T-helper 9 cell (primary cell): ENCODE measurements at regions not wholly inside any gene's neighbourhood (a gene's known extent, or its start where the extent isn't known, plus 50 kb on each side); places are given as distances from the start of the nearest gene placed in this dataset.
"Not testable (repeated sequence)": the region's sequence is repeated elsewhere in the genome, so short reads cannot be mapped to it uniquely, and the experiment has no call there.

Experiments used
- DNase-seq: peaks from one replicate; pipeline ENCODE4 v3.0.0-alpha.2; 2020

DNA sequence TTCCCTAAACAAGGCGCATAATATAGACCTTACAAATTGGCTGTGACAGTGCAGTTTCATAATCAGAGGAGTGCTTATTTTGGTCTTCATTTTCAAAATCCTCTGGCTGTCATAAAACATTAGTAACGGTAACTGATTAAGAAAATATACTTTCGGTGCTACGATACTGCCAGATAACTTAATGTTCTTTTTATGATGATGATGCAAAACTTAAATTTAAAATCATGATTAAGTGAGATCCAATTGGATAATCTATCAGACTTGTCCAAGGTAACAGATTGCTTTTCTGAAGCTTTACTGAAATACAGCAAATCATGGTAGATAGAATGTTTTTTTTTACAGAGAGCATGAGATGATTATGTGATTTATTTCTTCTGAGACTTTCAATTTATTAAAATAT, 364.2 kb upstream of the CNTN3 start:
- DNase-seq: no peak

- not testable (repeated sequence) for DNase-seq
Measured at GRCh38 chr3:74985028-74985904, 370.8 kb upstream of the CNTN3 start.

DNA sequence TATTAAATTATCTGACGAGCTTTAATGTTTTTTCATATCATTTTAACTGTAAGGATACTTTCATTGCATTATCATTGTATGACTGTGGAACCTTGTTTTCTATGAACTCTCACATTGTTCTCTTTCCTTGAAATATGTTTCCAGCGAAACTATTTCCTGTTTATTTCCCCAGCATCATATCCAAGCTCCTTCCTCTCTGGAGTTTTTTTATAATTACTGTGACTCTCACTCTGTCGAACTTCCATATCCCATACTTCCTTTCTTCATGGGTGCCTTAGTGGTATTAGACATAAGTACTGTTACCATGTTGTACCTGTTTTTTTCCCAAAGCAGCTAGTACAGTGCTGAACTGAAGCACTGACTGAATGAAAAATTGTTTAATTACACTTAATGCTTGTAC, 373.6 kb upstream of the CNTN3 start:
- DNase-seq: no peak

GRCh38 chr3:74992898-74993297, 378.4 kb upstream of the CNTN3 start:
- no peak for DNase-seq

DNA sequence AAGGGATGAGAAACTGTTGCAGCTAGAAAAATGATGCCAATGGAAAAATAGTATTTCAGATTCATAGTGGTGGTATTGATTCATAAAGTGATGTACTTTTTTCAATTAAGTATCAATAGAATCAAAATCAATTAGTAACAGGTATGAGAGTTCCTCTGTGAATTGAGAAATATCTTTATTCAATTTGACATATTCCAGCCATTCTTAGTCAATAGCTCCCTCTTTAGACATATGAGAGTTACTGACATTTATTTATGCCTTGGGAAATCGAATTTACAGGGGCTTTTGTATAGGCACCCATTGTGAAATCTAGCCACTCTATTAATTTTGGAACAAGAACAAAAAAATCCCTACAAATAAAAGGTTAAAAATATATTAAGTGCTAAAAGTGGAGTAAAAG, 386.9 kb upstream of the CNTN3 start:
- DNase-seq: no peak

DNA sequence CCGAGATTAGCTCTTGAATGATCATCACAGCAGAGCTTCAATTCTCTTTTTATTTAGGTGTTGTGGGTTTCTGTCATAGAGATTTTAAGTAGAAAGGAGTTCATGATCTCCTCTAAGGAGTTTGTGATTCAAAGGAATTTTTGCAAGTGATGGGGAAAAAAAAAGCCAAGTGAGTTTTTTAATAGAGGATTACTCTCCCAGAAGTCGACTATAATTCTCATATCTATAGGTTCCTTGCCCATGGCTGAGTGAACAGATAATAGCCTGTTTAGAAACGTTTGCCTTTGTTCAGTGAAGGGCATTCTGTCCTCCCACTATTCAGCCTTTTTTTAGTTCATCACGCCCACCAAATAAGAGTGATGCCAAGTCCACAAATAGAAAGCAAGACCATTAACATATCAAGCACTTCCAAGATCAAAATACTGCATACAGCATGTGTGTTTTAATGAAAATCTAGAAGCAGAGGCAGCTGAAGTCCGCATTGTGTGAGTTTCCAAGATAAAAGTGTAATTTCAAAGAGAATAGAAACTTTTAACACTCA, 398.4 kb upstream of the CNTN3 start:
- no peak for DNase-seq

- no peak for DNase-seq
Measured at GRCh38 chr3:75014008-75014407, 399.5 kb upstream of the CNTN3 start.

- no peak for DNase-seq
Measured at GRCh38 chr3:75015280-75015679, 400.8 kb upstream of the CNTN3 start.

- no peak for DNase-seq
Measured at GRCh38 chr3:75035146-75035545, 420.7 kb upstream of the CNTN3 start.

- DNase-seq: no peak
Measured at GRCh38 chr3:75042941-75043340, 428.5 kb upstream of the CNTN3 start.

GRCh38 chr3:75048650-75049049, 434.2 kb upstream of the CNTN3 start:
- no peak for DNase-seq

GRCh38 chr3:75049533-75049932, 435.1 kb upstream of the CNTN3 start:
- DNase-seq: no peak

- DNase-seq: no peak
Measured at GRCh38 chr3:75059120-75059519, 444.7 kb upstream of the CNTN3 start.

- DNase-seq: no peak
Measured at GRCh38 chr3:75061806-75062205, 447.3 kb upstream of the CNTN3 start.

DNA sequence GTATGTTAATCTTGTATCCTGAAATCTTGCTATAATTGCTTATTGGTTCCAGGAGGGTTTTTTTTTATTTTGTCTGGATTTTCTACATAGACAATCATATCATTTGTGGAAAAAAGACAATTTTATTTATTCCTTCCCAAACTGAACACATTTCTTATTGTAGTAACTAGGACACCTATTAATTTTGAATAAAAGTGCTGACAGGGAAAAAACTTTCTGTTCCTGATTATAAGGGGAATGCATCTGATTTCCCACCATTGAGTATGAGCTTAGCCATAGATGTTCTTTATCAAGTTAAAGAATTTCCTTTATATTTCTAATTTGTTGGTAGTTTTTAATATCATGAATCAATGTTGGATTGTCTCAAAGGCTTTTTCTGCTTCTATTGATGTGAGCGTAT, 460.7 kb upstream of the CNTN3 start:
- no peak for DNase-seq

DNA sequence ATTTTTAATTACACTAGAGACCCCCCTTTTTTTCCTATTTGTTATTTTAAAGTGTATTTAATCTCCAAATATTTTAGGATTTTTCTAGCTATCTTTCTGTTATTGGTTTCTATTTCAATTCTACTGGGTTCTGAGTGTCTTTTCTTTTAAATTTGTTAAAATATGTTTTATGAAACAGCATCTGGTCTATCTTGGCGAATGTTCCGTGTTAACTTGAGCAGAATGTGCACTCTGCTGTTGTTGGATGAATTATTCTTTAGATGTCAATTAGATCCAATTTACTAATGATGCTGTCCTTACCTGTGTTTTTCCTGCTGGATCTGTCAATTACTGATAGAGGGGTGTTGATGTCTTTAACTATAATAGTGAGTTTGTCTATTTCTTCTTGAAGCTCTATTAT, 462.0 kb upstream of the CNTN3 start:
- no peak for DNase-seq

GRCh38 chr3:75078290-75078689, 463.8 kb upstream of the CNTN3 start:
- DNase-seq: no peak

- no peak for DNase-seq
Measured at GRCh38 chr3:75082845-75083244, 468.4 kb upstream of the CNTN3 start.

DNA sequence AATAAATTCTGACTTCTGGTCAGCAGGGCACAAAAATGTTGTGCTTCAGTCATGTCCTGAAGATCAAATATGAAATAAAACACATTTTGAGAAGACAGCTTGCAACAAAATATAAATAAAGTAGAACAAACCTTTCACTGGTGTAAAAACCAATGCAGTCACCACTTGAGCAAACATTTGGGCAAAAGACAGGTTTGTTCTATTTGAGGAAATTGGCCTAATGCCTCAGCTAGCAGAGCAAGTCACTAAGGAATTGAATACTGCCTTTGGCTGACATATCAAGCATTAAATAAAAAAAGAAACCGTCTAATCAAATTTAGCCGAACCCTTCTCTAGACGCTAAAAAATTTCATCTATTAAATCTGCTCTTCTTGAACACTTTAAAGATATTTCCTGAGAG, 475.4 kb upstream of the CNTN3 start:
- no peak for DNase-seq

DNA sequence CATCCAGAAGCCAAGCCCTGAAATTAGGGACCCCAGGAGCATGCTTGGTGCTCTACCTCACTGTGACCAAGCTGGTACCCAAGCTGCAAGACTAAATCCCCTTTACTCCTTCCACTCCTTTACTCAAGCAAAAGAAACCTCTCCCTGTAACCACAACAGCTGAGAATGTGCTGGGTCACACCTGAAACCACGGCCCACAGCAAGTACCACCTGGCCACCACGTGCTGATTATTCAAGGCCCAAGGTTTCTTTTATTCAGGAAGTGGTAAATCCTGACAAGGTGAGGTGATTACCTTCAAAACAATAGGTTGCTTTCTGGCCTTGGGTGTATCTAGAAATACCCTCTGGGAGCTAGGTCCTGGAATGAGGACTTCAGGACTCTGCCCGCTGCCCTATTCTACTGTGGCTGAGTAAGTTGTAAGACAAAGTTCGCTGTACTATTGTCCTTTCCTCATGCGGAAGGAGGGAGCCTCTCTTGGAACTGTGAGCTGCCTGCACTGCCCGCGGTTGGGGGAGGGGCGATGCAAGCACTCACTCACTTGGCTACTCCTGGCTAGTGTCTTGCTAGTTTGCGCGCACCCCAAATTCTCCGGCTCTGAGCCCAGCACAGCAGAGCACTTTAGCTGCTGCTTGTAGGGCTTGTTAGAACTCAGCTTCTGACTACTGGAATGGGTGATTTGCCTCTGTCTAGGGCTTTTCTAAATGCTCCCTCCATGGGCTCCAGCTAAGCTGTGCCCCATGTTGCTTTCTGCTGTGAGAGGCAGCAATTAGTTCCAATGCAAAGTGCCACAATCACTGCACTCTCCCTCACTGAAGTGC, 487.1 kb upstream of the CNTN3 start:
- DNase-seq: no peak

- DNase-seq: no peak
Measured at GRCh38 chr3:75110741-75111140, 496.3 kb upstream of the CNTN3 start.

DNA sequence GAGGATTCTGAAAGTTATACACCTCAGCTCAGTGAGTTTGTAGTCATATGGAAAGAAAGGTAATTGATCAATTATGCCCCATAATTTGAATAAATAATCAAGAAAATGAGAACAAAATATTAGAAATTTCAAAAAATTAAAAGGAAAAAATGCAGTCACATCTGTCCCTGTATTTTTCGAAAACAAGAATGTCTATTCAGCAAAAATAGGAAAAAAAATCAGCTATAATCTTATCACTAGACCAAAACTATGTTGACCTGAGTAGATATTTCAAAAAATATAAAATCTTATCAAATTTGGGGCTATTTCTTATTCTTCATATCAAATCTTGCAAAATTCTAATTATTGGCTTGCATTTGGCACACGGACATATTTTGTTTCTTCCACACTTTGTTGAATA, 501.2 kb upstream of the CNTN3 start:
- no peak for DNase-seq

GRCh38 chr3:75118779-75119178, 504.3 kb upstream of the CNTN3 start:
- DNase-seq: no peak

- no peak for DNase-seq
Measured at GRCh38 chr3:75126556-75126955, 512.1 kb upstream of the CNTN3 start.
